ENCODE measurements at regions not wholly inside any gene's neighbourhood (a gene's known extent, or its start where the extent isn't known, plus 50 kb on each side); places are given as distances from the start of the nearest gene placed in this dataset.

- peak; percentile 87 for DNase-seq (ENCODE audit: low read depth)
These were observed 66.1 kb upstream of the STK32A start for GRCh38 chr5:147168578-147169327.

- peak; percentile 98 for DNase-seq (ENCODE audit: low read depth)
These were observed 65.4 kb upstream of the STK32A start for GRCh38 chr5:147169399-147169798.

DNA sequence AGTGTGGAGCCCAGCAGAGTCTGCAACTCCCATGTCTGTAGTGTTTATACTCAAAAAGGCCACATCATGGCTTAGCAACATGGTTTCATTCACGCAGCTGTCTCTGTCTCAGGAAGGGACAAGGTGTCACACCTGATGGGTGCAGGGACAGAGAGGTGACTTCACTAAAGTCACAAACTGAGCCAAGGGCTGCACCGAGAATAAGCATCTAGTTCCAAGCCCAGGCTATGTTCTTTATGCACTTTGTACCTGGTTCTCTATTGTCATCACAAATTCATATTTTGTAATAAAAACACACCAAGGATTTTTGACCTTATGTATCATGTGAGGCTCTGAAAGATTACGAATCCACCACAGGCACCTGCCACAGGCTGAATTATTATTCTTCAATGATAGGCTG is 64.9 kb upstream of the STK32A start:
- DNase-seq (ENCODE audit: low read depth) = no peak

GRCh38 chr5:147170603-147171002 is 64.2 kb upstream of the STK32A start:
- DNase-seq (ENCODE audit: low read depth) = peak; percentile 27

GRCh38 chr5:147174671-147175265 is 60.1 kb upstream of the STK32A start:
- no peak for DNase-seq (ENCODE audit: low read depth)

- DNase-seq (ENCODE audit: low read depth) = peak; percentile 55
These were observed 59.2 kb upstream of the STK32A start for GRCh38 chr5:147175516-147176097.

DNA sequence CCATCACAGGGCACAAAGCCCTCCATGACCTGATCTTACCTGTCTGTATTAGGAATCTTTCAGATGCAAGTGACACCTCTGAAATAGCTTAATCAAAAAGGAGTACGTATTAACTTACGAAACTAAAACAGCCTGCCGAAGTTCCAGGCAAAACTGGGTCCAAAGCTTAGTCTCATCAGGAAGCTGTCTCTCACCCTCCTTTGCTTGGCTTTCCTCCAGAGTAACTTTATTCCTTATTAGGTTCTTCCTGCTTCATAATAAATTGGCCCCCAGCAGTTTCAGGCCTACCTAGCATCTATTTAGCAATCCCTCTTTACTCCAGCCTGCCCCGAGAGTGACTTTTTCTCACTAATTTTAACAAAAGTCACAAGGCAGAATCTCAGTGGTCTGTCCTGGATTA is 58.4 kb upstream of the STK32A start:
- peak; percentile 43 for DNase-seq (ENCODE audit: low read depth)

DNA sequence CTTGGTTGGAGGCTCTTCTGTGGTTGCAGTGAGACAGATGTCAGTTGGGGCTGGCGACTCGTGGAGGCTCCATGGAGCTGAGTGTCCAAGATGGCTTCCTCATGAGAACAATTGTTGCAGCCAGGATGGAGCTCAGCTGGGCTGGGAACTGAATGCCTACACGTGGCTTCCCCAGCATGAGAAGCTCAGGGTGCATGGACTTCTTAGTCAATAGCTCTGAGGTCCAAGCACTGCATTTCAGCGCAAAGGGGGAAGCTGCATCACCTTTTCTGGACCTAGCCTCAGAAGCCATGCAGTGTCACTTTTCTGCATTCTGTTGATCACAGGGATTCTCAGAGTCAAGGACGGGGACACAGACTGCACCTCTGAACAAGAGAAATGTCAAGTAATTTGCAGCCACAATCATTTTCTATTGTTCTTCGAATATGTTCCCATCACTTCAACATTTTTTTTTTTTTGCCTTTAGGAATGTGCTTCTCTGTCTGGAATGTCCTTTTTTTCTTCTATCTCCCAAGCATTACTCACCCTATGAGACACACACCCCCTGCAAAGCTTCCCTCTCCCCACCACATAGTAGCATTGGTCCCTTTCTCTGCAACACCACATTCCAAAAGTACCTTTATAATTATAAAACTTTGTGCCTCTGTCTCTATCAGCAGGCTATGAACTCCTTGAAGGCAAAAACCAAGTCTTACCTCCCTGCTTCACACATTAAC is 57.5 kb upstream of the STK32A start:
- DNase-seq (ENCODE audit: low read depth) = peak; percentile 84

DNA sequence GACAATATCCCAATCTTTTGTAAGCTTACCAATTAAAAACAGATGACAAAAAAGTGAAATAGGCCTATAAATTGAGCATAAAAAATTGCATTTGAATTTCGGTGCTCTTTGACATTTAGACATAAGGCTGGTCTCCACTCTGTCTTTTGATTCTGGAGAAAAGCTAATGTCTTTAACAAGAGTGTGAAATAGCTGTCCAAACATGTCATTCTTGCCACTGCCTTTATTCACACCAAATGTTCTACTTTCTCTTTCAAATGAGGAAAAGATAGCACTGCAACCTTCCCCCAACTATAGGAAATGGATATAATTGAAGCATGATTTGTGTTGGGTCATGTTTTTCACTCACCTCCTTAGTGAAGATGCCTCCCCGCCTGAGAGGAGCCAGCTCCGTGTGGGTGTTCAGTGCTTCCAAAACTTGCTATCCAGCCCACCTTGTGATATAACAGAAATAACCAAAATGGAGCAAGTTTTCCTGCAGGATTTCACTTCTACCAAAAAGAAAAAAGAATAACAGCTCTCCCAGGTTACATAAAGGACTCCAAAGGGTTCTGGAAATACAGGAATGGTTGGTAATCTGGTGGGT is 55.2 kb upstream of the STK32A start:
- DNase-seq (ENCODE audit: low read depth) = no peak

- no peak for DNase-seq (ENCODE audit: low read depth)
These were observed 54.1 kb upstream of the STK32A start for GRCh38 chr5:147180751-147181150.

Measured in renal cortical epithelial cell (primary cell).